ENCODE measurements at regions not wholly inside any gene's neighbourhood (a gene's known extent, or its start where the extent isn't known, plus 50 kb on each side); places are given as distances from the start of the nearest gene placed in this dataset.

DNA sequence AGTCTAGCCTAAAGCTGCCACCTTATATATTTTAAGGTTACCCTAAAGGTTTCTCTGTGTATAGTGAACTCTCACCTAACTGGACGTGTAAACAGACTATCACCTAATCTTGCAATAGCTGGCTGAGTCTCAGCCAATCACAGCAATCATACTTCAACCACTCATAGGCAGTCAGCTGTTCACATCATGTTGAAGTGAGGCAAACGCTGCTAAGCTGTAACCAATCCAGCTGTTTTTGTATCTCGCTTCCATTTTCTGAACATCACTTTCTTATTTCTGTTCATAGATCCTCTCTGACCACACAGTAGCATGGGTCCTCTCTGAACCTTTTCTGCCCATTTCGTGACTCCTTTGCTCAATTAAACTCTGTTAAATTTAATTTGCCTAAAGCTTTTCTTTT lies 468.2 kb upstream of the POU3F3 start:
- H3K9me3 ChIP-seq (ENCODE audit: low read depth, low read length): peaks cover 7% of the 10 kb centered on the region
- H3K79me2 ChIP-seq (ENCODE audit: insufficient read depth, low read length): no peaks in the 10 kb centered on the region
- TF ChIP-seq, protein P1, sequence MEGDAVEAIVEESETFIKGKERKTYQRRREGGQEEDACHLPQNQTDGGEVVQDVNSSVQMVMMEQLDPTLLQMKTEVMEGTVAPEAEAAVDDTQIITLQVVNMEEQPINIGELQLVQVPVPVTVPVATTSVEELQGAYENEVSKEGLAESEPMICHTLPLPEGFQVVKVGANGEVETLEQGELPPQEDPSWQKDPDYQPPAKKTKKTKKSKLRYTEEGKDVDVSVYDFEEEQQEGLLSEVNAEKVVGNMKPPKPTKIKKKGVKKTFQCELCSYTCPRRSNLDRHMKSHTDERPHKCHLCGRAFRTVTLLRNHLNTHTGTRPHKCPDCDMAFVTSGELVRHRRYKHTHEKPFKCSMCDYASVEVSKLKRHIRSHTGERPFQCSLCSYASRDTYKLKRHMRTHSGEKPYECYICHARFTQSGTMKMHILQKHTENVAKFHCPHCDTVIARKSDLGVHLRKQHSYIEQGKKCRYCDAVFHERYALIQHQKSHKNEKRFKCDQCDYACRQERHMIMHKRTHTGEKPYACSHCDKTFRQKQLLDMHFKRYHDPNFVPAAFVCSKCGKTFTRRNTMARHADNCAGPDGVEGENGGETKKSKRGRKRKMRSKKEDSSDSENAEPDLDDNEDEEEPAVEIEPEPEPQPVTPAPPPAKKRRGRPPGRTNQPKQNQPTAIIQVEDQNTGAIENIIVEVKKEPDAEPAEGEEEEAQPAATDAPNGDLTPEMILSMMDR (IDR thresholded peaks at IDR 0.05; ENCODE audit: extremely low read depth, low read depth, low read length): no peak
- no peaks in the 10 kb centered on the region for H3K4me1 ChIP-seq (ENCODE audit: insufficient read depth, low read length)
- no peak overlapping the region for H2AFZ ChIP-seq (ENCODE audit: low read length)
- H3K36me3 ChIP-seq (ENCODE audit: insufficient read depth, low read length): no peaks in the 10 kb centered on the region
- H3K27me3 ChIP-seq (ENCODE audit: insufficient read depth, low read length): no peaks in the 10 kb centered on the region
- H3K27ac ChIP-seq (ENCODE audit: low read depth, low read length): no peak overlapping the region
- H4K20me1 ChIP-seq (ENCODE audit: insufficient read depth, low read length): no peaks in the 10 kb centered on the region
- H3K4me2 ChIP-seq (ENCODE audit: insufficient read depth, low read length): no peak overlapping the region
- no peak for DNase-seq (ENCODE audit: insufficient read length, low spot score, missing footprints)
- H3K4me3 ChIP-seq (ENCODE audit: insufficient read depth, low read length): no peak overlapping the region

DNA sequence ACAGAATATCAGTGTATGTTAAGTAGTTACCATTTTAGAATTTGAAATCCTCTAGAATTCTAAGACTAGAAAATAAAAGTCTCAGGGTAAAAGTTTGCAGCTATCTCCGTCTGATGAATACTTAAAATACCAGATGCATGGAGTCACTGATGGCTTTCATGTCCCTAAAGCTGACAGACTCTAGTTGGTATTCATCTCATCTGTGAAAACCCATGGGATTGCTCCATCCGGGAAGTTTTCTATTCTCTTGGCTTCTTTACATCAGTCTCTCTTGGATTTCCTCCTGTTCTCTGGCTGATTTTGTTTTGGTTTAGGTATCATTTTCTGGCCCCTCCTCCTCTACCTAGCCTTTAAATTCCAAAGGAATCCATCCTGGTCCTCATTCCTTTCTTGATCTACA lies 465.6 kb upstream of the POU3F3 start:
- Histone ChIP-seq H3K27me3 (ENCODE audit: insufficient read depth, low read length) (no peaks in the 10 kb centered on the region), H3K27ac (ENCODE audit: low read depth, low read length) (no peak overlapping the region), H3K4me2 (ENCODE audit: insufficient read depth, low read length) (no peak overlapping the region), H3K9me3 (ENCODE audit: low read depth, low read length) (peaks cover 3% of the 10 kb centered on the region), H3K4me3 (ENCODE audit: insufficient read depth, low read length) (no peak overlapping the region), H3K4me1 (ENCODE audit: insufficient read depth, low read length) (no peaks in the 10 kb centered on the region), H4K20me1 (ENCODE audit: insufficient read depth, low read length) (no peaks in the 10 kb centered on the region), H3K36me3 (ENCODE audit: insufficient read depth, low read length) (no peaks in the 10 kb centered on the region), H2AFZ (ENCODE audit: low read length) (no peak overlapping the region), H3K79me2 (ENCODE audit: insufficient read depth, low read length) (no peaks in the 10 kb centered on the region)
- TF ChIP-seq, protein P1 (IDR thresholded peaks at IDR 0.05; ENCODE audit: extremely low read depth, low read depth, low read length): no peak
- no peak for DNase-seq (ENCODE audit: insufficient read length, low spot score, missing footprints)

DNA sequence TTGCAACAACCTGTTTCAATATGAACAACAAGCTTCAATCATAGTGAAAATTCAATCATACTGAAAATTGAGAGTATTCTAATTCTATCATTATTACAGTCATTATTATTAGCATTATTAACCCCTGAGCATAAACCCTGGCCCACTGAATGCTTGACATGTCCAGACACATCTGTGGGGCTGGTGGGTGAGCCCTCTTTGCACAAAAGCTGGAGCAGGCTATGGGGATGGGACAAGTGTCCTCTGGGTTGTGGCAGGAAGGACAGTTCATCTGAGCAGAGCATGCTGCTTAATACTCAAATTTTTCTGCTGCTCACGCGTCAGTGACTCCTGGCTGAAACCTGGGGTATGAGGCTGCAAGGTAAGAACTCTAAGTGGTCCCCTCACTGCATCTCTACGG lies 451.1 kb upstream of the POU3F3 start:
- no peak overlapping the region for H3K4me3 ChIP-seq (ENCODE audit: insufficient read depth, low read length)
- H4K20me1 ChIP-seq (ENCODE audit: insufficient read depth, low read length): no peaks in the 10 kb centered on the region
- no peaks in the 10 kb centered on the region for H3K27me3 ChIP-seq (ENCODE audit: insufficient read depth, low read length)
- H3K4me1 ChIP-seq (ENCODE audit: insufficient read depth, low read length): no peaks in the 10 kb centered on the region
- no peak overlapping the region for H2AFZ ChIP-seq (ENCODE audit: low read length)
- no peak for DNase-seq (ENCODE audit: insufficient read length, low spot score, missing footprints)
- no peak overlapping the region for H3K27ac ChIP-seq (ENCODE audit: low read depth, low read length)
- no peaks in the 10 kb centered on the region for H3K79me2 ChIP-seq (ENCODE audit: insufficient read depth, low read length)
- no peaks in the 10 kb centered on the region for H3K36me3 ChIP-seq (ENCODE audit: insufficient read depth, low read length)
- H3K9me3 ChIP-seq (ENCODE audit: low read depth, low read length): no peaks in the 10 kb centered on the region
- H3K4me2 ChIP-seq (ENCODE audit: insufficient read depth, low read length): no peak overlapping the region
- TF ChIP-seq, protein P1 (IDR thresholded peaks at IDR 0.05; ENCODE audit: extremely low read depth, low read depth, low read length): no peak

DNA sequence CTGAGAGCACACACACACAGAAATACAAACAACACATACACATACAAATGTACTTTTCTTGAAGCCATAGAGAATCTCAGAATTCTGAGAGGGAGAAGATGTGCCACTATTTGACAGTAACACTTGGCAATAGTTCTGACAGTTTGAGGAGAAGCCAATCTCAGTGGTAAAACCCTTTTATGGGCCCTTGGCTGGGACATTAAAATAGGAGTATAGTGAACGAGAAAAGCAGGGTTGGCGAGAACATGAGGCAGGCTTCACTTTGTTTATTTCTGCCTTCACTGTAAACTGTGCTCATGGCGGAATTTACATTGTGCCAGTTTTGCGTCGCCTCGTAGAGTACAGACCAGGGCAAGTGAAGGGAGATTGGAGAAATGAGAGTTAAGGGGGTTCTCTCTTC lies 449.4 kb upstream of the POU3F3 start:
- TF ChIP-seq, protein P1 (IDR thresholded peaks at IDR 0.05; ENCODE audit: extremely low read depth, low read depth, low read length): no peak
- no peak overlapping the region for H3K4me3 ChIP-seq (ENCODE audit: insufficient read depth, low read length)
- H3K9me3 ChIP-seq (ENCODE audit: low read depth, low read length): no peaks in the 10 kb centered on the region
- no peak overlapping the region for H3K4me2 ChIP-seq (ENCODE audit: insufficient read depth, low read length)
- no peak for DNase-seq (ENCODE audit: insufficient read length, low spot score, missing footprints)
- H3K79me2 ChIP-seq (ENCODE audit: insufficient read depth, low read length): no peaks in the 10 kb centered on the region
- H3K27ac ChIP-seq (ENCODE audit: low read depth, low read length): no peak overlapping the region
- H3K27me3 ChIP-seq (ENCODE audit: insufficient read depth, low read length): no peaks in the 10 kb centered on the region
- no peaks in the 10 kb centered on the region for H4K20me1 ChIP-seq (ENCODE audit: insufficient read depth, low read length)
- H2AFZ ChIP-seq (ENCODE audit: low read length): no peak overlapping the region
- no peaks in the 10 kb centered on the region for H3K4me1 ChIP-seq (ENCODE audit: insufficient read depth, low read length)
- H3K36me3 ChIP-seq (ENCODE audit: insufficient read depth, low read length): no peaks in the 10 kb centered on the region
